ENCODE measurements at regions not wholly inside any gene's neighbourhood (a gene's known extent, or its start where the extent isn't known, plus 50 kb on each side); places are given as distances from the start of the nearest gene placed in this dataset.

DNA sequence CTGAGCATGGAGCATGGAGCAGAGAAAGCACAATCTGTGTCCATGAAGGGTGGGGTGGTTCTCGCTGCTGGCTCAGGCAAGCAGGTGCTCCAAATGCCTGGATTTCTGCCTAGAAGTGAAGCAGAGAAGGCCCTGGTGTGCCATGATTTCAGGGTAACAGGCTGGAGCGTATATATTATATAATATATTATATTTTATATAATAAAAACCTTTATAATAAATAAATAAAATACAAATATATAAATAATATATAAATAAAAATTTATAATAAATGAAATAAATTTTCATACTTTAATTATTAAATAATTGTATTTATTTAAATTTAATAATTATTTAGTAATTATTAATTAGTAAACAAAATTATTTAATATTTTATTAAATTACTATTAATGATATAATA lies 707.4 kb upstream of the COX7C start:
- H3K27me3 ChIP-seq (replicated peaks in 1 of 7): no peaks in the 10 kb centered on the region
- H3K4me1 ChIP-seq: no peaks in the 10 kb centered on the region
- intact Hi-C loops (cut with DNase I; ENCODE audit: low total_unique reads): no loop called here
- H3K27ac ChIP-seq: no peak overlapping the region
- H3K4me3 ChIP-seq: no peak overlapping the region
- no peaks in the 10 kb centered on the region for H3K36me3 ChIP-seq
- TF ChIP-seq CTCF (IDR thresholded peaks at IDR 0.05 in 8 of 11, conservative IDR thresholded peaks at IDR 0.05 in 3 of 11) (no peak), POLR2AphosphoS5 (IDR thresholded peaks at IDR 0.05) (no peak), POLR2A (IDR thresholded peaks at IDR 0.05) (no peak)
- H3K9me3 ChIP-seq: no peaks in the 10 kb centered on the region
- 85 to 96% (median 95%) methylated on average over 2 of the region's 2 CpGs for WGBS, 5 donors
- no peak for DNase-seq

DNA sequence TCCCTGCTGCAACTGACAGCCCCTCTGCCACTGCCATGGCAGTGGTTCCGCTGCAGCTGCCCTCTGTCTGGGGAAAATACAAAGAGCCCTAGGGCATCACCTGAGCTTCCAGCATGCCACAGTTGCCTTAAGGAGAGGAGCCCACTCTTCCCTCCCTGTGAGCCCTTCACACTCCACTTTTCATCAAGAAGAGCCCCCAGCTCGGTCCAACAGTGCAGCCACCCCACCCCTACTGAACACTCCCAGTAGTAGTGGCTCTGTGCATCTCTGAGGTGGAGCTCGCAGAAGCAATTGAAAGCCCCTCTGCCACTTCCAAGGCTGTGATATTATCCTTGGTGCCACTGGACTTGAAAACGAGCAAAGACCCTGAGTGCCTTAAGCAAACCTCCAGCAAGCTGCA lies 696.8 kb upstream of the COX7C start:
- Histone ChIP-seq H3K4me3 (no peak overlapping the region), H3K4me1 (no peaks in the 10 kb centered on the region), H3K36me3 (no peaks in the 10 kb centered on the region), H3K27ac (no peak overlapping the region), H3K27me3 (replicated peaks in 1 of 7) (no peaks in the 10 kb centered on the region), H3K9me3 (peaks cover 0 to 30% (median 13%) of the 10 kb centered on the region in 8 donors)
- peak; percentile 59 for DNase-seq
- TF ChIP-seq POLR2A (IDR thresholded peaks at IDR 0.05): no peak
- no peak for TF ChIP-seq POLR2AphosphoS5 (IDR thresholded peaks at IDR 0.05)
- no peak for TF ChIP-seq CTCF (IDR thresholded peaks at IDR 0.05 in 8 of 11, conservative IDR thresholded peaks at IDR 0.05 in 3 of 11)
- WGBS, 5 donors: 71 to 100% (median 79%) methylated on average over 1 to 4 of the region's 4 CpGs
- intact Hi-C loops (cut with DNase I; ENCODE audit: low total_unique reads): no loop called here

DNA sequence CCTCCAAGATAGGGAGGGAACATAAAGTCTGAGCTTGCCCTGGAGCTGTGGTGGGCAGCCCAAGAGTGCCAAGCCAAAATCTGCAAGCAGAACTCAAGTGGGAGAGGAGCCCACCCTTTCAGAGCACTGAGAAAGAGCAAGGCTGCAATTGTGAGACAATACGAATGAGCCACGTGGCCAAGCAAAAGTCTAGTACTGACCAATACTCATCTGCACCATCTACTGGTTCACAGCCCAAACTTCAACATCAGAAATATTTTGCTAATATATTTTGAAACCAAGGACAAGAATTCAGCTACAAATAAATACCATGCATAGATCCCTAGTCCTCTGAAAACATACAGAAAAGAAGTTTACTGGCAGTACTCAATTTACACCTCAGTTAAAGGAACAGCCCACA lies 696.2 kb upstream of the COX7C start:
- TF ChIP-seq POLR2A (IDR thresholded peaks at IDR 0.05): no peak
- no peak for TF ChIP-seq CTCF (IDR thresholded peaks at IDR 0.05 in 8 of 11, conservative IDR thresholded peaks at IDR 0.05 in 3 of 11)
- no peak for TF ChIP-seq POLR2AphosphoS5 (IDR thresholded peaks at IDR 0.05)
- Histone ChIP-seq H3K4me3 (no peak overlapping the region), H3K4me1 (no peaks in the 10 kb centered on the region), H3K27me3 (replicated peaks in 1 of 7) (no peaks in the 10 kb centered on the region), H3K9me3 (peaks cover 0 to 35% (median 19%) of the 10 kb centered on the region in 8 donors), H3K36me3 (no peaks in the 10 kb centered on the region), H3K27ac (no peak overlapping the region)
- intact Hi-C loops (cut with DNase I; ENCODE audit: low total_unique reads): no loop called here
- DNase-seq: no peak
- 40 to 84% (median 46%) methylated on average over 2 of the region's 2 CpGs for WGBS, 5 donors

GRCh38 chr5:85927632-85928031 lies 690.1 kb upstream of the COX7C start:
- no peak overlapping the region for H3K4me3 ChIP-seq
- TF ChIP-seq POLR2A (IDR thresholded peaks at IDR 0.05): no peak
- DNase-seq: no peak
- no peaks in the 10 kb centered on the region for H3K4me1 ChIP-seq
- H3K9me3 ChIP-seq: peaks cover 0 to 28% (median 15%) of the 10 kb centered on the region in 8 donors
- no peak overlapping the region for H3K27ac ChIP-seq
- H3K36me3 ChIP-seq: no peaks in the 10 kb centered on the region
- 85 to 90% (median 89%) methylated on average over 4 of the region's 4 CpGs for WGBS, 5 donors
- intact Hi-C loops (cut with DNase I; ENCODE audit: low total_unique reads): no loop called here
- H3K27me3 ChIP-seq (replicated peaks in 1 of 7): no peaks in the 10 kb centered on the region

DNA sequence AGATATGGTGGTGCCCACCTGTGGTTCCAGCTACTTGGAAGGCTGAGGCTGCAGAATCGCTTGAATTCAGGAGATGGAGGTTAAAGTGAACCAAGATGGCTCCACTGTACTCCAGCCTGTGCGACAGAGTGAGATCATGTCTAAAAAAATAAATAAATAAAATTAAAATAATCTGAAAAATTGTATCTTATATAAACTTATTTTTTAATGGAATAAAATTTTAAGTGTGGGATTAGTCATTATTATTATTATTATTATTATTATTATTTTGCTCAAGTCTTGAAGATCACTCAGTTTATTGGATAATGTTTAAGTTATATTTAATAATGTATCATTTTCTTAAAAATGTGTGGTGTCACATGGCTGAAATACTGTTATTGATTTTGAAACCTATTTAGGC lies 688.0 kb upstream of the COX7C start:
- H3K4me3 ChIP-seq: no peak overlapping the region
- H3K27ac ChIP-seq: no peak overlapping the region
- 79 to 94% (median 87%) methylated on average over 2 of the region's 2 CpGs for WGBS, 5 donors
- no peaks in the 10 kb centered on the region for H3K4me1 ChIP-seq
- peaks cover 0 to 22% (median 16%) of the 10 kb centered on the region in 8 donors for H3K9me3 ChIP-seq
- intact Hi-C loops (cut with DNase I; ENCODE audit: low total_unique reads): no loop called here
- no peaks in the 10 kb centered on the region for H3K36me3 ChIP-seq
- no peak for TF ChIP-seq CTCF (IDR thresholded peaks at IDR 0.05 in 8 of 11, conservative IDR thresholded peaks at IDR 0.05 in 3 of 11)
- TF ChIP-seq POLR2A (IDR thresholded peaks at IDR 0.05): no peak
- no peak for TF ChIP-seq POLR2AphosphoS5 (IDR thresholded peaks at IDR 0.05)
- DNase-seq: no peak
- H3K27me3 ChIP-seq (replicated peaks in 1 of 7): no peaks in the 10 kb centered on the region
